GM12878 (cell line): ENCODE measurements at regions not wholly inside any gene's neighbourhood (a gene's known extent, or its start where the extent isn't known, plus 50 kb on each side); places are given as distances from the start of the nearest gene placed in this dataset.

Source experiments
- KDM1A ChIP-seq: fragments of 200-600 bp; sonication (generic); IDR thresholded peaks from 2 replicates; pipeline ENCODE4 v1.6.1; 2016; ENCODE audit warnings: borderline replicate concordance
- MTA3 ChIP-seq: IDR thresholded peaks from 2 replicates; pipeline ENCODE4 v1.6.1; 2012; ENCODE audit warnings: low read length, inconsistent platforms, borderline replicate concordance
- SIX5 ChIP-seq: IDR thresholded peaks from 2 replicates; pipeline ENCODE4 v1.6.1; 2011; ENCODE audit warnings: mild to moderate bottlenecking, low read depth, low read length, moderate library complexity; ENCODE audit not compliant: severe bottlenecking
- TAF1 ChIP-seq: IDR thresholded peaks from 2 replicates; pipeline ENCODE4 v1.6.1; 2011; ENCODE audit warnings: mild to moderate bottlenecking, low read depth, low read length, borderline replicate concordance
- TCF7 ChIP-seq: IDR thresholded peaks from 2 replicates; pipeline ENCODE4 v1.6.1; 2014; ENCODE audit warnings: antibody characterized with exemption, borderline replicate concordance
- ZNF274 ChIP-seq: IDR thresholded peaks from one replicate; pipeline ENCODE4 v1.8.0; 2011; ENCODE audit not compliant: insufficient read length, insufficient read depth

- TF ChIP-seq ZNF274 (no peak), TCF7 (no peak), SIX5 (no peak), MTA3 (no peak), TAF1 (no peak), KDM1A (no peak)
These were observed 124.1 kb downstream of the TRIML1 start for GRCh38 chr4:188263321-188263720.
